ENCODE measurements at regions not wholly inside any gene's neighbourhood (a gene's known extent, or its start where the extent isn't known, plus 50 kb on each side); places are given as distances from the start of the nearest gene placed in this dataset.

- TF ChIP-seq Cebpa-rat (IDR thresholded peaks at IDR 0.05), result no peak
- Histone ChIP-seq H3K9ac (no peak overlapping the region), H3K27me3 (no peaks in the 10 kb centered on the region), H3K27ac (no peak overlapping the region), H3K4me1 (no peaks in the 10 kb centered on the region), H3K4me3 (no peak overlapping the region), H3K9me3 (no peaks in the 10 kb centered on the region), H3K4me2 (no peak overlapping the region), H4K20me1 (no peaks in the 10 kb centered on the region), H3K36me3 (no peaks in the 10 kb centered on the region)
These were observed 465.0 kb downstream of the CCDC85A start for GRCh38 chr2:56648802-56649201.

- Histone ChIP-seq H3K36me3 (no peaks in the 10 kb centered on the region), H3K4me1 (no peaks in the 10 kb centered on the region), H3K27me3 (no peaks in the 10 kb centered on the region), H4K20me1 (no peaks in the 10 kb centered on the region), H3K9ac (no peak overlapping the region), H3K27ac (no peak overlapping the region), H3K4me3 (no peak overlapping the region), H3K4me2 (no peak overlapping the region), H3K9me3 (no peaks in the 10 kb centered on the region)
- no peak for TF ChIP-seq Cebpa-rat (IDR thresholded peaks at IDR 0.05)
These were observed 471.1 kb downstream of the CCDC85A start for GRCh38 chr2:56654936-56655335.

DNA sequence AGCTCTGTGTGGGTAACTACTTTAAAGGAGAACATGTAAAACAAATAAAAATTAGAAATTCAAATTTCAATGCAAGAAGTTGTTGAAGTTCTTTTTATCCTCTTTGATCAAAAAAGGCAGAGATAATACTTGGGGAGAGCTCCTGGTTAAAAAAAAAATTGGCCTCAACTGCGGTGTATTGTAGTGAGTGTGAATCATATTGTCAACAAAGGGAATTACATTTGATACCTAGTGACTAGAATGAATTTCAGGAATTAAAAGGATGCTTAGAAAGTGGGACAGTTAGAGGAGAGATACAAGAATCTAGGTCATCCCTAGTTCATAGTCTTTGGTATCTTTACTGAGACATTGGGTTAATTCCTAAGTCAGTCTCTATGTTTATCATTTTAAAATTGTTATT lies 473.0 kb downstream of the CCDC85A start:
- Histone ChIP-seq H3K9ac (no peak overlapping the region), H3K27ac (no peak overlapping the region), H3K4me3 (no peak overlapping the region), H3K4me2 (no peak overlapping the region), H3K9me3 (no peaks in the 10 kb centered on the region), H3K4me1 (no peaks in the 10 kb centered on the region), H3K27me3 (no peaks in the 10 kb centered on the region), H3K36me3 (no peaks in the 10 kb centered on the region), H4K20me1 (no peaks in the 10 kb centered on the region)
- TF ChIP-seq Cebpa-rat (IDR thresholded peaks at IDR 0.05), result no peak

- Histone ChIP-seq H3K9me3 (peaks cover 5% of the 10 kb centered on the region; the same call in 1 of the 2 replicates), H3K27me3 (no peaks in the 10 kb centered on the region), H3K36me3 (no peaks in the 10 kb centered on the region), H3K27ac (no peak overlapping the region), H4K20me1 (no peaks in the 10 kb centered on the region), H3K9ac (no peak overlapping the region), H3K4me3 (no peak overlapping the region), H3K4me1 (no peaks in the 10 kb centered on the region), H3K4me2 (no peak overlapping the region)
- no peak for TF ChIP-seq Cebpa-rat (IDR thresholded peaks at IDR 0.05)
These were observed 483.0 kb downstream of the CCDC85A start for GRCh38 chr2:56666777-56667176.

GRCh38 chr2:56671973-56672569 lies 488.3 kb downstream of the CCDC85A start:
- no peaks in the 10 kb centered on the region for H3K27me3 ChIP-seq
- H3K36me3 ChIP-seq, result no peaks in the 10 kb centered on the region
- H3K9me3 ChIP-seq, result peaks cover 23% of the 10 kb centered on the region
- no peak overlapping the region for H3K27ac ChIP-seq
- H4K20me1 ChIP-seq, result no peaks in the 10 kb centered on the region
- H3K4me3 ChIP-seq, result no peak overlapping the region
- H3K4me2 ChIP-seq, result no peak overlapping the region
- H3K4me1 ChIP-seq, result no peaks in the 10 kb centered on the region
- no peak for TF ChIP-seq Cebpa-rat (IDR thresholded peaks at IDR 0.05)
- no peak overlapping the region for H3K9ac ChIP-seq

GRCh38 chr2:56674084-56674483 lies 490.3 kb downstream of the CCDC85A start:
- H3K4me3 ChIP-seq, result no peak overlapping the region
- H3K4me1 ChIP-seq, result no peaks in the 10 kb centered on the region
- no peaks in the 10 kb centered on the region for H3K36me3 ChIP-seq
- H3K9me3 ChIP-seq, result peaks cover 23% of the 10 kb centered on the region
- H3K27ac ChIP-seq, result no peak overlapping the region
- H4K20me1 ChIP-seq, result no peaks in the 10 kb centered on the region
- H3K9ac ChIP-seq, result no peak overlapping the region
- no peak for TF ChIP-seq Cebpa-rat (IDR thresholded peaks at IDR 0.05)
- no peaks in the 10 kb centered on the region for H3K27me3 ChIP-seq
- H3K4me2 ChIP-seq, result no peak overlapping the region

- H3K4me3 ChIP-seq, result no peak overlapping the region
- peaks cover 16% of the 10 kb centered on the region for H3K9me3 ChIP-seq
- no peak overlapping the region for H3K4me2 ChIP-seq
- no peaks in the 10 kb centered on the region for H3K27me3 ChIP-seq
- no peaks in the 10 kb centered on the region for H3K4me1 ChIP-seq
- no peak for TF ChIP-seq Cebpa-rat (IDR thresholded peaks at IDR 0.05)
- no peak overlapping the region for H3K27ac ChIP-seq
- no peaks in the 10 kb centered on the region for H4K20me1 ChIP-seq
- H3K9ac ChIP-seq, result no peak overlapping the region
- no peaks in the 10 kb centered on the region for H3K36me3 ChIP-seq
These were observed 493.2 kb downstream of the CCDC85A start for GRCh38 chr2:56676966-56677365.

DNA sequence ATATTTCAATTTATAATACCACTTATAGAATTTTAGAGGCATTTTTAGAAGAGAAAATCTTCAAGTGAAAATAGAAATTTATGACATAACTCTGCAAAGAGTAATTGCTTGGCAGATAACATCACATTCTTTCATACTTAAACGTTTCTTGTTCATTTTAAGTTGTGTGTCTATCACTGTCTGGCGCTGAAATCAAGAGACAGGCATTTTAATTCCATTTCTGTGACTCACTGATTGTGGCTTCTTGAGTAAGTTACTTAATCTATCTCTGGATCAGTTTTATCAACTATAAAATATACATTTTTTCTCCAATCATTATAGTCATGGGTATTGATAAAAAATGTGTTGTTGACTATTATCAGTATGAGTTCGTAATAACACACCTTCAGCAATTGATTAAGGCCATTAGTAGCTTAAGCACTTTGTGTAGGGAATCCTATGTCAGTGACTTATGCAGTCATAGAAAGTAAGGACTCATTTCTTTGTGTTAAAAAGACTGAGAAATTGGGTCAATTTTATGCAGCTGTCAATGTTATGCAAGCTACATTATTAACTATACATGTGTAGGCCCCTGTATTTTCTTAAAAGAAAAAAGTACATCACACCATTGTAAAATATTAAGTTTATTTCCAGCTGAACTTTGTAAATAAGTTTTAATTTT lies 497.3 kb downstream of the CCDC85A start:
- H3K9me3 ChIP-seq, result no peaks in the 10 kb centered on the region
- H3K27ac ChIP-seq, result no peak overlapping the region
- no peaks in the 10 kb centered on the region for H3K36me3 ChIP-seq
- no peak overlapping the region for H3K4me2 ChIP-seq
- no peaks in the 10 kb centered on the region for H3K27me3 ChIP-seq
- no peak overlapping the region for H3K4me3 ChIP-seq
- TF ChIP-seq Cebpa-rat (IDR thresholded peaks at IDR 0.05), result no peak
- no peaks in the 10 kb centered on the region for H4K20me1 ChIP-seq
- no peak overlapping the region for H3K9ac ChIP-seq
- H3K4me1 ChIP-seq, result no peaks in the 10 kb centered on the region

GRCh38 chr2:56681659-56682396 lies 498.0 kb downstream of the CCDC85A start:
- Histone ChIP-seq H4K20me1 (no peaks in the 10 kb centered on the region), H3K4me3 (no peak overlapping the region), H3K9me3 (no peaks in the 10 kb centered on the region), H3K36me3 (no peaks in the 10 kb centered on the region), H3K4me2 (no peak overlapping the region), H3K9ac (no peak overlapping the region), H3K27ac (no peak overlapping the region), H3K4me1 (no peaks in the 10 kb centered on the region), H3K27me3 (no peaks in the 10 kb centered on the region)
- TF ChIP-seq Cebpa-rat (IDR thresholded peaks at IDR 0.05), result no peak

DNA sequence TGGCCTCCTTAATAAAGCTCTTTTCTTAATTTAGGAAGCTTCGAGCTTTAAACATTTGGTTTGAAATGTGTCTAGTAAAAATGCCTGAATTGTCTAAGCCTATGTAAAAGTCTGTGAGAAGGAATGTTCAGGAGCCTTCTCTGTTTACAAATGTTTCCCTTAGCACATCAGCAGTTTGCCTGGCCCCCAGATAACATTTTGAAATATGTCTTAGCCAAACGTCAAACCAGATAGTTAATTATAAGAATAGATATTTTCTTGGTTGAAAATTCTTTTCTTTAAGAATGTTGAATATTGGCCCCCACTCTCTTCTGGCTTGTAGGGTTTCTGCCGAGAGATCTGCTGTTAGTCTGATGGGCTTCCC lies 498.6 kb downstream of the CCDC85A start:
- Histone ChIP-seq H3K9ac (no peak overlapping the region), H3K9me3 (no peaks in the 10 kb centered on the region), H3K4me3 (no peak overlapping the region), H3K4me2 (no peak overlapping the region), H3K36me3 (no peaks in the 10 kb centered on the region), H4K20me1 (no peaks in the 10 kb centered on the region), H3K27me3 (no peaks in the 10 kb centered on the region), H3K27ac (no peak overlapping the region), H3K4me1 (no peaks in the 10 kb centered on the region)
- TF ChIP-seq Cebpa-rat (IDR thresholded peaks at IDR 0.05), result no peak
